ENCODE measurements at regions not wholly inside any gene's neighbourhood (a gene's known extent, or its start where the extent isn't known, plus 50 kb on each side); places are given as distances from the start of the nearest gene placed in this dataset.

- Histone ChIP-seq H2BK5ac (ENCODE audit: insufficient read length, low read length) (no peak overlapping the region), H3K4me1 (ENCODE audit: insufficient read depth, low read length) (peaks cover 2% of the 10 kb centered on the region; the same call in 1 of the 2 replicates), H2BK15ac (ENCODE audit: low read depth, low read length) (no peak overlapping the region), H3K9me3 (ENCODE audit: control insufficient read depth, low read depth, low read length) (no peaks in the 10 kb centered on the region), H4K8ac (replicated peaks; ENCODE audit: insufficient read length, low read depth, low read length) (no peak overlapping the region), H3K79me2 (ENCODE audit: insufficient read depth, low read length) (no peaks in the 10 kb centered on the region), H3K27ac (ENCODE audit: insufficient read length, low read depth, low read length) (no peak overlapping the region), H3K79me1 (ENCODE audit: insufficient read depth, low read depth, low read length, poor library complexity, severe bottlenecking) (no peaks in the 10 kb centered on the region), H4K5ac (ENCODE audit: insufficient read length, low read depth, low read length) (no peak overlapping the region), H3K56ac (ENCODE audit: insufficient read length, low read depth, low read length) (no peak overlapping the region), H3K9ac (ENCODE audit: extremely low read depth, insufficient read length, low read length) (no peak overlapping the region), H3K4ac (ENCODE audit: low read depth, low read length) (no peak overlapping the region), H3K18ac (ENCODE audit: insufficient read length, low read depth, low read length) (no peak overlapping the region), H3T11ph (ENCODE audit: low read length) (no peak overlapping the region), H3K27me3 (ENCODE audit: insufficient read depth, low read length) (no peaks in the 10 kb centered on the region), H2AFZ (ENCODE audit: low read length) (no peak overlapping the region), H3K4me2 (ENCODE audit: insufficient read depth, insufficient read length, low read length) (no peak overlapping the region), H4K91ac (ENCODE audit: insufficient read length, low read depth, low read length) (no peak overlapping the region), H2BK120ac (ENCODE audit: low read depth, low read length, poor library complexity, severe bottlenecking) (no peak overlapping the region), H3K14ac (ENCODE audit: insufficient read depth, low read length) (no peak overlapping the region), H2BK20ac (ENCODE audit: low read depth, low read length, poor library complexity, severe bottlenecking) (no peak overlapping the region), H2BK12ac (ENCODE audit: insufficient read length, low read depth, low read length) (no peak overlapping the region), H3K23ac (ENCODE audit: insufficient read length, low read depth, low read length) (no peak overlapping the region), H2AK5ac (ENCODE audit: insufficient read length, low read length) (no peak overlapping the region), H3K23me2 (ENCODE audit: insufficient read length, low read depth, low read length, poor library complexity, severe bottlenecking) (no peaks in the 10 kb centered on the region), H4K20me1 (ENCODE audit: control insufficient read depth, insufficient read depth, insufficient read length) (no peaks in the 10 kb centered on the region)
- Mint-ChIP-seq H3K9me3 (no peaks in the 10 kb centered on the region), H3K27ac (no peak overlapping the region), H3K27me3 (ENCODE audit: low read depth) (no peaks in the 10 kb centered on the region), H3K36me3 (ENCODE audit: insufficient read depth in 1 of 3, low read depth in 3 of 3) (no peaks in the 10 kb centered on the region), H3K4me3 (no peak overlapping the region), H3K4me1 (peaks cover 9 to 12% of the 10 kb centered on the region in 2 experiments)
- no peak for DNase-seq
- TF ChIP-seq CTCF (conservative IDR thresholded peaks at IDR 0.05), result no peak
Measured at GRCh38 chr2:180647221-180647620, 333.2 kb upstream of the UBE2E3 start.

Measured in H9 (cell line).